ENCODE measurements at regions not wholly inside any gene's neighbourhood (a gene's known extent, or its start where the extent isn't known, plus 50 kb on each side); places are given as distances from the start of the nearest gene placed in this dataset.

GRCh38 chr10:107747851-107748250 is 583.3 kb upstream of the SORCS1 start:
- no peak for TF ChIP-seq CTCF (IDR thresholded peaks at IDR 0.05 in 8 of 11, conservative IDR thresholded peaks at IDR 0.05 in 3 of 11)
- no peak for TF ChIP-seq POLR2AphosphoS5 (IDR thresholded peaks at IDR 0.05)

Data from spleen (tissue), 7 donors.